IMR-90 (cell line): ENCODE measurements at regions not wholly inside any gene's neighbourhood (a gene's known extent, or its start where the extent isn't known, plus 50 kb on each side); places are given as distances from the start of the nearest gene placed in this dataset.

ENCODE experiments used
- ATAC-seq: fragments of 200-7000 bp; cut with Tn5 transposase; 2 replicates; pipeline ENCODE4 v1.9.1; 2020; ENCODE audit warnings: low read depth, mild to moderate bottlenecking, moderate library complexity
- BruUV-seq: library from RNA; stranded (reverse); fragments of 400-500 nt; replicated peaks from 2 replicates; lab custom pipeline; 2021; lab: Mats Ljungman, UMichigan
- CTCF ChIA-PET: fragments of 300-600 bp; formaldehyde crosslinking; extraction: SDS; loops from one replicate; lab custom pipeline; 2021; ENCODE audit warnings: antibody characterized with exemption; lab: Yijun Ruan, JAX
- POLR2A ChIA-PET: fragments of 300-600 bp; sonication (Branson Sonifier 250); formaldehyde crosslinking; loops from one replicate; lab custom pipeline; 2022; ENCODE audit warnings: antibody characterized with exemption; ENCODE audit not compliant: unreplicated experiment; lab: Charles Lee
- DNase-seq: peaks from one replicate; pipeline ENCODE4 v3.0.0; 2013
- H2AFZ ChIP-seq: replicated peaks from 2 replicates; pipeline ENCODE3; 2013; ENCODE audit warnings: low read length, mild to moderate bottlenecking; ENCODE audit not compliant: poor library complexity
- H2AK5ac ChIP-seq: 2 replicates; pipeline ENCODE4 v1.6.1; 2013; ENCODE audit warnings: low read depth, low read length, inconsistent platforms
- H2AK9ac ChIP-seq: replicated peaks from 2 replicates; pipeline ENCODE3; 2013; ENCODE audit warnings: mild to moderate bottlenecking, low read depth, low read length, moderate library complexity; ENCODE audit not compliant: poor library complexity
- H2BK120ac ChIP-seq: 2 replicates; pipeline ENCODE4 v1.6.1; 2013; ENCODE audit warnings: low read depth, low read length, inconsistent platforms
- H2BK15ac ChIP-seq: 3 replicates; pipeline ENCODE4 v1.6.1; 2013; ENCODE audit warnings: low read depth, low read length, inconsistent platforms
- H2BK20ac ChIP-seq: 2 replicates; pipeline ENCODE4 v1.6.1; 2013; ENCODE audit warnings: low read depth, mild to moderate bottlenecking, inconsistent platforms, low read length, moderate library complexity
- H2BK5ac ChIP-seq: 2 replicates; pipeline ENCODE4 v1.6.1; 2013; ENCODE audit warnings: mild to moderate bottlenecking, low read depth, low read length, inconsistent platforms; ENCODE audit not compliant: poor library complexity, severe bottlenecking
- H3K14ac ChIP-seq: replicated peaks from 2 replicates; pipeline ENCODE4 v1.6.1; 2013; ENCODE audit warnings: low read depth, low read length, inconsistent platforms
- H3K18ac ChIP-seq: 2 replicates; pipeline ENCODE4 v1.6.1; 2013; ENCODE audit warnings: low read depth, low read length, control low read depth
- H3K23ac ChIP-seq: 2 replicates; pipeline ENCODE4 v1.6.1; 2013; ENCODE audit warnings: low read depth, low read length, inconsistent platforms
- H3K27ac ChIP-seq: 2 replicates; pipeline ENCODE4 v1.5.1; 2013; ENCODE audit warnings: mild to moderate bottlenecking, control low read depth, low read length; ENCODE audit not compliant: insufficient read depth
- H3K27me3 ChIP-seq: 2 replicates; pipeline ENCODE4 v1.6.1; 2013; ENCODE audit warnings: low read length; ENCODE audit not compliant: control insufficient read depth, insufficient read depth
- H3K36me3 ChIP-seq: 2 replicates; pipeline ENCODE4 v1.6.1; 2013; ENCODE audit warnings: low read length, mixed read lengths; ENCODE audit not compliant: control insufficient read depth, insufficient read depth
- H3K4ac ChIP-seq: 2 replicates; pipeline ENCODE4 v1.6.1; 2013; ENCODE audit warnings: low read depth, low read length, inconsistent platforms
- H3K4me1 ChIP-seq: 2 replicates; pipeline ENCODE4 v1.6.1; 2013; ENCODE audit warnings: low read length, mixed read lengths; ENCODE audit not compliant: control insufficient read depth, insufficient read depth
- H3K4me2 ChIP-seq: 2 replicates; pipeline ENCODE4 v1.6.1; 2013; ENCODE audit warnings: low read depth, mild to moderate bottlenecking, control low read depth, low read length, moderate library complexity
- H3K4me3 ChIP-seq: 2 replicates; pipeline ENCODE4 v1.5.1; 2013; ENCODE audit warnings: low read depth, mild to moderate bottlenecking, control low read depth, low read length, moderate library complexity; ENCODE audit not compliant: insufficient read depth
- H3K56ac ChIP-seq: 2 replicates; pipeline ENCODE4 v1.6.1; 2013; ENCODE audit warnings: low read length, inconsistent platforms; ENCODE audit not compliant: insufficient read depth; ENCODE audit errors: extremely low read depth
- H3K79me1 ChIP-seq, 2 experiments: 2 replicates each; pipeline ENCODE4 v1.6.1; 2013; ENCODE audit warnings: low read length in 2 of 2, inconsistent platforms in 1 of 2, low read depth in 1 of 2
- H3K9ac ChIP-seq: 2 replicates; pipeline ENCODE4 v1.6.1; 2013; ENCODE audit warnings: low read depth, low read length, control low read depth
- H3K9me1 ChIP-seq: 2 replicates; pipeline ENCODE4 v1.6.1; 2013; ENCODE audit warnings: low read length, inconsistent platforms; ENCODE audit not compliant: insufficient read depth
- H3K9me3 ChIP-seq: 2 replicates; pipeline ENCODE4 v1.6.1; 2013; ENCODE audit warnings: low read length; ENCODE audit not compliant: control insufficient read depth, insufficient read depth
- H4K20me1 ChIP-seq: 2 replicates; pipeline ENCODE4 v1.6.1; 2013; ENCODE audit warnings: low read length, inconsistent platforms; ENCODE audit not compliant: insufficient read depth
- H4K5ac ChIP-seq: 2 replicates; pipeline ENCODE4 v1.6.1; 2013; ENCODE audit warnings: mild to moderate bottlenecking, low read depth, low read length, control low read depth
- H4K8ac ChIP-seq, 2 experiments: 2 replicates each; pipeline ENCODE4 v1.6.1; 2013; ENCODE audit warnings: low read depth in 2 of 2, low read length in 2 of 2, control low read depth in 1 of 2, inconsistent platforms in 1 of 2
- H4K91ac ChIP-seq: 2 replicates; pipeline ENCODE4 v1.6.1; 2013; ENCODE audit warnings: low read depth, low read length, inconsistent platforms; ENCODE audit not compliant: insufficient read depth
- BHLHE40 ChIP-seq: fragments of 150-350 bp; IDR thresholded peaks from 2 replicates; pipeline ENCODE4 v1.6.1; 2016; ENCODE audit warnings: mild to moderate bottlenecking, low read depth, low read length
- CEBPB ChIP-seq: IDR thresholded peaks from 2 replicates; pipeline ENCODE4 v1.6.1; 2012; ENCODE audit warnings: low read depth, low read length, improper control_type of control experiment
- CHD1 ChIP-seq: IDR thresholded peaks from 2 replicates; pipeline ENCODE4 v1.6.1; 2012; ENCODE audit warnings: low read depth, low read length, improper control_type of control experiment
- FOS ChIP-seq: fragments of 150-350 bp; IDR thresholded peaks from 2 replicates; pipeline ENCODE4 v1.6.1; 2016; ENCODE audit warnings: low read depth, low read length
- MAFK ChIP-seq: IDR thresholded peaks from 2 replicates; pipeline ENCODE4 v1.6.1; 2012; ENCODE audit warnings: low read depth, low read length, improper control_type of control experiment
- MAZ ChIP-seq: IDR thresholded peaks from 2 replicates; pipeline ENCODE4 v1.6.1; 2012; ENCODE audit warnings: low read depth, mild to moderate bottlenecking, low read length, improper control_type of control experiment, moderate library complexity, borderline replicate concordance
- MXI1 ChIP-seq: IDR thresholded peaks from 2 replicates; pipeline ENCODE4 v1.6.1; 2012; ENCODE audit warnings: low read depth, mild to moderate bottlenecking, low read length, moderate library complexity, borderline replicate concordance
- NFE2L2 ChIP-seq: fragments of 150-350 bp; IDR thresholded peaks from 2 replicates; pipeline ENCODE4 v1.6.1; 2016; ENCODE audit warnings: low read depth, mild to moderate bottlenecking, low read length
- RAD21 ChIP-seq: IDR thresholded peaks from 2 replicates; pipeline ENCODE4 v1.6.1; 2012; ENCODE audit warnings: low read length, improper control_type of control experiment
- RCOR1 ChIP-seq: IDR thresholded peaks from 2 replicates; pipeline ENCODE4 v1.6.1; 2012; ENCODE audit warnings: mild to moderate bottlenecking, low read length, improper control_type of control experiment; ENCODE audit not compliant: insufficient replicate concordance
- RFX5 ChIP-seq: IDR thresholded peaks from 2 replicates; pipeline ENCODE4 v1.8.0; 2012; ENCODE audit warnings: low read depth, mild to moderate bottlenecking, low read length, moderate library complexity
- SMC3 ChIP-seq: fragments of 150-350 bp; IDR thresholded peaks from 2 replicates; pipeline ENCODE4 v1.6.1; 2016; ENCODE audit warnings: low read depth, mild to moderate bottlenecking, antibody characterized with exemption, low read length, moderate library complexity
- WGBS, 2 experiments: methylation state at CpG; one replicate each; pipeline versions ENCODE4 v1.1.5 to v1.1.7; 2013; ENCODE audit warnings: missing lambda C conversion rate in 2 of 2; ENCODE audit not compliant: insufficient read length in 1 of 2; ENCODE audit errors: extremely low coverage in 2 of 2; 5-methylcytosine and 5-hydroxymethylcytosine counted together
- dilution Hi-C: fragments of 300-500 bp; cut with HindIII; formaldehyde crosslinking; loops from one replicate; pipeline ENCODE4 v1.14.3; 2018; ENCODE audit warnings: low sequenced_read_pairs; ENCODE audit not compliant: unreplicated experiment
- in situ Hi-C: fragments of 300-500 bp; cut with MboI; formaldehyde crosslinking; loops from 3 replicates; pipeline ENCODE4 v1.14.3; 2019; ENCODE audit warnings: low sequenced_read_pairs, inconsistent platforms, mixed read lengths
- intact Hi-C: fragments of 100-400 bp; cut with micrococcal nuclease; formaldehyde crosslinking; loops from 2 replicates; pipeline ENCODE4 v1.10.0; 2022
- TF ChIP-seq, protein P1 (sequence below): fragments of 150-350 bp; IDR thresholded peaks from 2 replicates; pipeline ENCODE4 v1.6.1; 2017; ENCODE audit warnings: mild to moderate bottlenecking, antibody characterized with exemption, low read length, low read depth
- TF ChIP-seq, protein P2 (sequence below): conservative IDR thresholded peaks from 2 replicates; pipeline ENCODE4 v1.5.1; 2012; ENCODE audit warnings: mild to moderate bottlenecking, low read depth, low read length, improper control_type of control experiment
- TF ChIP-seq, protein P3 (sequence below): fragments of 150-350 bp; IDR thresholded peaks from 2 replicates; pipeline ENCODE4 v1.6.1; 2016; ENCODE audit warnings: low read depth, mild to moderate bottlenecking, low read length, moderate library complexity, borderline replicate concordance

DNA sequence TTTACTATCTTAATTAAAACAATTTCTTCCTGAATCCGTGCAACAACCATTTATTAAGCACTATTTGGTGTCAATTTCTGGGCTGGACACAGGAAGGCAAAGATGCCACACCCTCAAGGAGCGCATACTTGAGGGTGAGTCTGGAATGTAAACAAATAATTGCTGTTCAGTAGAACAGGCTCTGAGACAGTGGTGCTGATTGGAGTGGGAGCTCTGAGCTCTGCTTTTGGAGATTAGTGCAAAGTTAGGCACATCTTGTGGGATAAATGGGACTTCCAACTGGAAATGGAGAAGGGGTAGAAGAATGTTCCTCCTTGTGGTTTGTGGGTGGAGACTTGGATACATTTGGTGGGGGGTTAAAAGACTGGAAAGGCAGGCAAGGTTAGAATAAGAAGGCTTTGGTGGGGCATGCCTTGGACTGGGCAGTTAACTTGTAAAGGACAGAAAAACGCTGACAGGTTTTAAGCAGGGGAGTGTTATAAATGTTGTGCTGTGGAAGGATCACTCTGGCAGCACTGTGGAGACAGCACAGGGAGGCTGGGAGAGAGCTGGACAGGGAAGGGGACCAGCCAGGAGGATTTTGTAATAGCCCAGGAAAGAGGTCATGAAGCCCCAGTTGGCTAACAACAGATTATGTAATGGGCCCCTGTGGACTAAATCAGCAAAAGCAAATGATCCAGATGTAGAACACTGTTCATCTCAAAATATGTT lies 80.7 kb downstream of the ZNF365 start:
- Histone ChIP-seq H2BK15ac (no peak overlapping the region), H2AFZ (no peak overlapping the region), H2AK5ac (no peak overlapping the region; the same call in 1 of the 2 replicates), H3K18ac (no peak overlapping the region), H3K79me1 (no peaks in the 10 kb centered on the region), H3K9me3 (no peaks in the 10 kb centered on the region), H4K8ac (no peak overlapping the region), H3K56ac (no peak overlapping the region), H2BK5ac (no peak overlapping the region), H4K91ac (no peak overlapping the region), H2BK20ac (peak overlapping the region; percentile 41), H2AK9ac (no peak overlapping the region), H4K20me1 (no peaks in the 10 kb centered on the region), H3K4me2 (peak overlapping the region; percentile 7; the same call in 1 of the 2 replicates), H3K9me1 (peaks cover 3% of the 10 kb centered on the region; the same call in 1 of the 2 replicates), H3K4ac (peak overlapping the region; percentile 61), H3K4me1 (peaks cover 6% of the 10 kb centered on the region), H4K5ac (0 out of 2 replicates have a peak overlapping the region, but pooled peaks have one; percentile 9), H3K9ac (no peak overlapping the region), H3K14ac (peak overlapping the region; percentile 47; the same call in 1 of the 2 replicates), H3K23ac (no peak overlapping the region; the same call in 1 of the 2 replicates), H2BK120ac (peak overlapping the region; percentile 45), H3K27me3 (no peaks in the 10 kb centered on the region), H3K4me3 (no peak overlapping the region), H3K36me3 (no peaks in the 10 kb centered on the region), H3K27ac (peak overlapping the region; percentile 9; the same call in 1 of the 2 replicates)
- intact Hi-C loops: no loop called here
- in situ Hi-C loops: no loop called here
- no TSS peak for BruUV-seq
- ATAC-seq (peak; percentile 94), DNase-seq (peak; percentile 56)
- WGBS, 2 experiments: no CpG with 5 or more reads among the region's 3 CpGs
- ChIA-PET CTCF (interaction anchor here (0.6 to 1.7 kb wide), 2 partner anchors 18 to 40 kb away, joined by 3 to 5 read pairs; no protein-coding TSS in a partner anchor), POLR2A (no interaction called here)
- dilution Hi-C loops: no loop called here
- no peak for TF ChIP-seq RCOR1
- TF ChIP-seq MAZ: no peak
- TF ChIP-seq FOS: no peak
- no peak for TF ChIP-seq CHD1
- no peak for TF ChIP-seq BHLHE40
- no peak for TF ChIP-seq RAD21
- TF ChIP-seq CEBPB: no peak
- TF ChIP-seq, protein P1, sequence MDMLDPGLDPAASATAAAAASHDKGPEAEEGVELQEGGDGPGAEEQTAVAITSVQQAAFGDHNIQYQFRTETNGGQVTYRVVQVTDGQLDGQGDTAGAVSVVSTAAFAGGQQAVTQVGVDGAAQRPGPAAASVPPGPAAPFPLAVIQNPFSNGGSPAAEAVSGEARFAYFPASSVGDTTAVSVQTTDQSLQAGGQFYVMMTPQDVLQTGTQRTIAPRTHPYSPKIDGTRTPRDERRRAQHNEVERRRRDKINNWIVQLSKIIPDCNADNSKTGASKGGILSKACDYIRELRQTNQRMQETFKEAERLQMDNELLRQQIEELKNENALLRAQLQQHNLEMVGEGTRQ: no peak
- TF ChIP-seq RFX5: no peak
- no peak for TF ChIP-seq SMC3
- TF ChIP-seq, protein P2, sequence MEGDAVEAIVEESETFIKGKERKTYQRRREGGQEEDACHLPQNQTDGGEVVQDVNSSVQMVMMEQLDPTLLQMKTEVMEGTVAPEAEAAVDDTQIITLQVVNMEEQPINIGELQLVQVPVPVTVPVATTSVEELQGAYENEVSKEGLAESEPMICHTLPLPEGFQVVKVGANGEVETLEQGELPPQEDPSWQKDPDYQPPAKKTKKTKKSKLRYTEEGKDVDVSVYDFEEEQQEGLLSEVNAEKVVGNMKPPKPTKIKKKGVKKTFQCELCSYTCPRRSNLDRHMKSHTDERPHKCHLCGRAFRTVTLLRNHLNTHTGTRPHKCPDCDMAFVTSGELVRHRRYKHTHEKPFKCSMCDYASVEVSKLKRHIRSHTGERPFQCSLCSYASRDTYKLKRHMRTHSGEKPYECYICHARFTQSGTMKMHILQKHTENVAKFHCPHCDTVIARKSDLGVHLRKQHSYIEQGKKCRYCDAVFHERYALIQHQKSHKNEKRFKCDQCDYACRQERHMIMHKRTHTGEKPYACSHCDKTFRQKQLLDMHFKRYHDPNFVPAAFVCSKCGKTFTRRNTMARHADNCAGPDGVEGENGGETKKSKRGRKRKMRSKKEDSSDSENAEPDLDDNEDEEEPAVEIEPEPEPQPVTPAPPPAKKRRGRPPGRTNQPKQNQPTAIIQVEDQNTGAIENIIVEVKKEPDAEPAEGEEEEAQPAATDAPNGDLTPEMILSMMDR: no peak
- no peak for TF ChIP-seq MXI1
- no peak for TF ChIP-seq NFE2L2
- TF ChIP-seq, protein P3, sequence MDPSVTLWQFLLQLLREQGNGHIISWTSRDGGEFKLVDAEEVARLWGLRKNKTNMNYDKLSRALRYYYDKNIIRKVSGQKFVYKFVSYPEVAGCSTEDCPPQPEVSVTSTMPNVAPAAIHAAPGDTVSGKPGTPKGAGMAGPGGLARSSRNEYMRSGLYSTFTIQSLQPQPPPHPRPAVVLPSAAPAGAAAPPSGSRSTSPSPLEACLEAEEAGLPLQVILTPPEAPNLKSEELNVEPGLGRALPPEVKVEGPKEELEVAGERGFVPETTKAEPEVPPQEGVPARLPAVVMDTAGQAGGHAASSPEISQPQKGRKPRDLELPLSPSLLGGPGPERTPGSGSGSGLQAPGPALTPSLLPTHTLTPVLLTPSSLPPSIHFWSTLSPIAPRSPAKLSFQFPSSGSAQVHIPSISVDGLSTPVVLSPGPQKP: no peak
- TF ChIP-seq MAFK: no peak
